ENCODE measurements at regions not wholly inside any gene's neighbourhood (a gene's known extent, or its start where the extent isn't known, plus 50 kb on each side); places are given as distances from the start of the nearest gene placed in this dataset.

DNA sequence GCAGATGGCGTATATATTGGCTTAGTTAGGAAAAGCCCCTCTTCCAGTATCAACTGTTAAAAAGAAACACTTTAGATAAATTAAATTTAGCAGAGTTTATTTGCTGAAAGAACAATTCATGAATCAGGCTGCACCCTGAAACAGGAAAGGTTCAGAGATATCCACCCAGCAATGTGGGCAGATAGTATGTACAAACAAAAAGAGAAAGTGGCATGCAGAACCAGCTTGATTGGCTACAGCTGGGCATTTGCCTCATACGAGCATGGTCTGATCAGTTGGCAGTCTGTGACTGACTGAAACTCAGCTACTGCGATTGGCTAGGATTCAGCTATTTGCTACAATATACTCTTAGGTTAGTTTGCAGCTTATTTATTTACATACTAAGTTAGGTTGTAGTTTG, 98.2 kb downstream of the ZC3H11B start:
- Mint-ChIP-seq H3K4me3 (no peak overlapping the region), H3K36me3 (no peaks in the 10 kb centered on the region), H3K27ac (no peak overlapping the region), H3K27me3 (ENCODE audit: low read depth) (peaks cover 14% of the 10 kb centered on the region), H3K9me3 (peaks cover 3% of the 10 kb centered on the region), H3K4me1 (peaks cover 24% of the 10 kb centered on the region)
- no peak for DNase-seq (ENCODE audit: low spot score in 2 of 2, unreplicated experiment in 2 of 2)
- TF ChIP-seq, protein P1, sequence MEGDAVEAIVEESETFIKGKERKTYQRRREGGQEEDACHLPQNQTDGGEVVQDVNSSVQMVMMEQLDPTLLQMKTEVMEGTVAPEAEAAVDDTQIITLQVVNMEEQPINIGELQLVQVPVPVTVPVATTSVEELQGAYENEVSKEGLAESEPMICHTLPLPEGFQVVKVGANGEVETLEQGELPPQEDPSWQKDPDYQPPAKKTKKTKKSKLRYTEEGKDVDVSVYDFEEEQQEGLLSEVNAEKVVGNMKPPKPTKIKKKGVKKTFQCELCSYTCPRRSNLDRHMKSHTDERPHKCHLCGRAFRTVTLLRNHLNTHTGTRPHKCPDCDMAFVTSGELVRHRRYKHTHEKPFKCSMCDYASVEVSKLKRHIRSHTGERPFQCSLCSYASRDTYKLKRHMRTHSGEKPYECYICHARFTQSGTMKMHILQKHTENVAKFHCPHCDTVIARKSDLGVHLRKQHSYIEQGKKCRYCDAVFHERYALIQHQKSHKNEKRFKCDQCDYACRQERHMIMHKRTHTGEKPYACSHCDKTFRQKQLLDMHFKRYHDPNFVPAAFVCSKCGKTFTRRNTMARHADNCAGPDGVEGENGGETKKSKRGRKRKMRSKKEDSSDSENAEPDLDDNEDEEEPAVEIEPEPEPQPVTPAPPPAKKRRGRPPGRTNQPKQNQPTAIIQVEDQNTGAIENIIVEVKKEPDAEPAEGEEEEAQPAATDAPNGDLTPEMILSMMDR (IDR thresholded peaks at IDR 0.05; ENCODE audit: unreplicated experiment) = no peak

DNA sequence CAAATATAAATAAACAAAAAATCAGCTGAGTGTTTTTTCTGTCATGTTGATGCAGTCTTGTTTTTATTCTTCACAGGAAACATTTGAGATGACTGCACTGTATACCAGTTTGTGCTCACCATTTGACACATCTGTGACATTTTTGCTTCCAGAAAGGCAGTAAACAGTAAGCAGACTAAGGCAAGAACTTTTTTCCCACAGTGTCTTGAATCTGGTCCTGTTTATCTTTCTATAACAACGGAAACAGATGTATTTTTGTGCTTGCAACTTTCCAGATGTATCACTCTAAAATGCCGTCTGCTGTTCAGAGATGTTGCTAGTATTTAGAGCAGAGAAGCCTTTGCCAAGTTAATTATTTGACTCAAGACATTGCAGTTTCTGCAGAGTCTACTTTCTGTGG, 105.5 kb downstream of the ZC3H11B start:
- Mint-ChIP-seq H3K9me3 (no peaks in the 10 kb centered on the region), H3K36me3 (no peaks in the 10 kb centered on the region), H3K27ac (no peak overlapping the region), H3K4me3 (no peak overlapping the region), H3K4me1 (peaks cover 3% of the 10 kb centered on the region), H3K27me3 (ENCODE audit: low read depth) (peaks cover 6% of the 10 kb centered on the region)
- TF ChIP-seq, protein P1 (IDR thresholded peaks at IDR 0.05; ENCODE audit: unreplicated experiment) = no peak
- no peak for DNase-seq (ENCODE audit: low spot score in 2 of 2, unreplicated experiment in 2 of 2)

DNA sequence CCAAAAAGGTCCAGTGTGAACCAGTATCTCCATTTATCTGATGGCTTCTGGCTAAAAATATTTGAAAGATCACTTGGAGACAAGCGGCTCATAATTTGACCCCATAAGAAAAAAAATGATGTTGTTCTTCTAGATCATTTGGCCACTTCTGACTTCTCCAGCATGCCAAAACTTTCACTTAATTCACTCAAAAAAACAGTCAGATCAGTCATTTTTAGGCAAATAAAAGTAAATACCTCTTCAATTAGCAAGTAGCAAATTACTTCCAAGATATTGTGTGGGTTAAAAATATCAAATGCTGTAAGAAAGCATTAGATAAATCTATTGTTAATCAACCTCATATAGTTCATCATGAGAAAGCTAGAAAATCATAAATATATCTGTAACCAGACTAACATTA, 106.0 kb downstream of the ZC3H11B start:
- Mint-ChIP-seq H3K27me3 (ENCODE audit: low read depth) (peaks cover 4% of the 10 kb centered on the region), H3K4me3 (no peak overlapping the region), H3K9me3 (no peaks in the 10 kb centered on the region), H3K4me1 (peaks cover 3% of the 10 kb centered on the region), H3K36me3 (no peaks in the 10 kb centered on the region), H3K27ac (no peak overlapping the region)
- no peak for DNase-seq (ENCODE audit: low spot score in 2 of 2, unreplicated experiment in 2 of 2)
- TF ChIP-seq, protein P1 (IDR thresholded peaks at IDR 0.05; ENCODE audit: unreplicated experiment) = no peak

DNA sequence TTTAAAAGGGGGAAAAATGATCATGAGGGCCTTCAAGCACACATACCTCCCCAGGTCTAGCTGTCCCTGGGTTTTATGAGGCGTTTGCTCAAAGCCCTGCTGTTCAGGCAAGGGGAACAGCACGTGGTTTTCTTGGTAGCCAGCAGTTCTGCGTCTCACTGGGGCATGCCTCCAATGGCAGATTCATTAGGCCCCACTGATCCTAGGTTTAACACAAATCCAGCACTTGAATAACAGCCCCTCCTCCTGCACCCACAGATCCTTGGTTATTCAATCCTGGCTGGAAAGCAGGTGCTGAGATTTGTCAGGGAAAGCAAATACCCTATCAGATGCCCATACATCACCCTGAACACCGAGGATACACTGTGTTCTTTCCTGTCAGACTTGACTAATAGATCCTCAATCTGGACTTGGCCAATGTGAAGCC, 106.4 kb downstream of the ZC3H11B start:
- peaks cover 3% of the 10 kb centered on the region for H3K4me1 Mint-ChIP-seq
- peaks cover 4% of the 10 kb centered on the region for H3K27me3 Mint-ChIP-seq (ENCODE audit: low read depth)
- no peak overlapping the region for H3K4me3 Mint-ChIP-seq
- no peak for DNase-seq (ENCODE audit: low spot score in 2 of 2, unreplicated experiment in 2 of 2)
- no peaks in the 10 kb centered on the region for H3K36me3 Mint-ChIP-seq
- TF ChIP-seq, protein P1 (IDR thresholded peaks at IDR 0.05; ENCODE audit: unreplicated experiment) = no peak
- H3K9me3 Mint-ChIP-seq = no peaks in the 10 kb centered on the region
- H3K27ac Mint-ChIP-seq = peak overlapping the region; percentile 24

DNA sequence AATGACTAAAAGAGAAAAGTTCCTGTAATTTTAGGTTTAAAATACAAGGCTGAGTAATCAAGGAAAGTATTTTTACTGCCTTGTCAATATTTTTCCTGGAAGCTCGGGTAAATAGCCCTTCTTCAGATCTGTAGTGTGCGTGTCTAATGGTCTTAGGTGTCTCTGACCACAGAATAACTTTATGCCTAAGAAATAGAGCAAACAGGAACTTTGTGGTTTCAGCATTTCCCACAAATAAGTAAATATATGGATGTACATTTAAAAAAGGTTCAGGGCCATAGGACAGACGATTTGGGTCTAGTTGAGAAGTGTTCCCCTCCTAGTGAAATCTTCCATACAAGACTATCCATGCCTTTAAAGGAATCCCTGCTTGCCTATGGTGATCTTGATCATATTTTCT, 107.0 kb downstream of the ZC3H11B start:
- Mint-ChIP-seq H3K36me3 (no peaks in the 10 kb centered on the region), H3K9me3 (no peaks in the 10 kb centered on the region), H3K4me3 (no peak overlapping the region), H3K4me1 (peaks cover 3% of the 10 kb centered on the region), H3K27me3 (ENCODE audit: low read depth) (peaks cover 4% of the 10 kb centered on the region), H3K27ac (peak overlapping the region; percentile 24)
- TF ChIP-seq, protein P1 (IDR thresholded peaks at IDR 0.05; ENCODE audit: unreplicated experiment) = no peak
- DNase-seq (ENCODE audit: low spot score in 2 of 2, unreplicated experiment in 2 of 2) = no peak

DNA sequence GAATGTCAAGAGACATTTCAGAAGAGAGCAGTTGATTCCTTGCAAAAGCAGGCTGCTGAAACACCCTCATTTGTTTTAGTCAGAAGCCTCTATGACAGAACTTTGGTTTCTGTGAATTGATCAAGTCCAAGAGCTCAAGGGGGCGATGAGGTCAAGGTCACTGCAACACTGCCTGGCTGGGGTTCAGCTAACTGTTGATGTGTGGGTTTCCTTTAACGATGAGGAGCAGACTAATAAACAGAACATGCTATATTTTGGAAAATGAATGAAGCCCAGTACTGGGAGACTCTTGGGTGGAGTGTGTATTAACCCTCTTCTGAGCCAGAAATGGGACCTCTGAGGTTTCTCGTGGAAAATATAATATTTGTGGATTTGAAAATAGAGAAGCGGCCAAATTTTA, 109.3 kb downstream of the ZC3H11B start:
- Mint-ChIP-seq H3K27me3 (ENCODE audit: low read depth) (peaks cover 4% of the 10 kb centered on the region), H3K36me3 (no peaks in the 10 kb centered on the region), H3K4me3 (no peak overlapping the region), H3K27ac (no peak overlapping the region), H3K9me3 (no peaks in the 10 kb centered on the region), H3K4me1 (no peaks in the 10 kb centered on the region)
- no peak for DNase-seq (ENCODE audit: low spot score in 2 of 2, unreplicated experiment in 2 of 2)
- TF ChIP-seq, protein P1 (IDR thresholded peaks at IDR 0.05; ENCODE audit: unreplicated experiment) = no peak
